ENCODE measurements at regions not wholly inside any gene's neighbourhood (a gene's known extent, or its start where the extent isn't known, plus 50 kb on each side); places are given as distances from the start of the nearest gene placed in this dataset.

GRCh38 chr9:107874591-107875369 is 385.2 kb upstream of the KLF4 start:
- Mint-ChIP-seq H3K4me3 (no peak overlapping the region), H3K27ac (no peak overlapping the region), H3K9me3 (no peaks in the 10 kb centered on the region), H3K36me3 (ENCODE audit: low read depth) (no peaks in the 10 kb centered on the region), H3K4me1 (ENCODE audit: low read depth) (no peaks in the 10 kb centered on the region), H3K27me3 (ENCODE audit: insufficient read depth) (no peaks in the 10 kb centered on the region)
- intact Hi-C loops (cut with micrococcal nuclease) = no loop called here
- no peak for DNase-seq (ENCODE audit: low spot score)

DNA sequence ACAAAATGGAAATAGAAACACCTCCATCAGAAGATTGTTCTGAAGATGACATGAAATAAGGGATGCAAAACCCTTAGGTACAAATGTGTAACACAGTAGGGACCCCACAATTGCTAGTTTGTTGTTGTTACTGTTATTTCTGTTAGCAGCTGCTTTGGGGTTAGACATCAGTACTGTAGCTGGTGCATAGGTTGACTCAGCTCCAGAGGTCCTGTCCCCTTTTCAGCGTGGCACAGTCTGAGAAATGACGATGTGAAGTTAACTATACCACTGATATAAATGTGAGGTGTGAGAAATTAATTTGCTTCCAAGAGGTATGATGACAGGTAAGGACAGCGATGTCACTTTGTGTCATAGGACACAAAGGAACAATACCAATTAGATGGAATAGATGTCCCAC is 384.6 kb upstream of the KLF4 start:
- no peak for DNase-seq (ENCODE audit: low spot score)
- Mint-ChIP-seq H3K4me3 (no peak overlapping the region), H3K9me3 (no peaks in the 10 kb centered on the region), H3K36me3 (ENCODE audit: low read depth) (no peaks in the 10 kb centered on the region), H3K4me1 (ENCODE audit: low read depth) (no peaks in the 10 kb centered on the region), H3K27ac (no peak overlapping the region), H3K27me3 (ENCODE audit: insufficient read depth) (no peaks in the 10 kb centered on the region)
- intact Hi-C loops (cut with micrococcal nuclease) = no loop called here

DNA sequence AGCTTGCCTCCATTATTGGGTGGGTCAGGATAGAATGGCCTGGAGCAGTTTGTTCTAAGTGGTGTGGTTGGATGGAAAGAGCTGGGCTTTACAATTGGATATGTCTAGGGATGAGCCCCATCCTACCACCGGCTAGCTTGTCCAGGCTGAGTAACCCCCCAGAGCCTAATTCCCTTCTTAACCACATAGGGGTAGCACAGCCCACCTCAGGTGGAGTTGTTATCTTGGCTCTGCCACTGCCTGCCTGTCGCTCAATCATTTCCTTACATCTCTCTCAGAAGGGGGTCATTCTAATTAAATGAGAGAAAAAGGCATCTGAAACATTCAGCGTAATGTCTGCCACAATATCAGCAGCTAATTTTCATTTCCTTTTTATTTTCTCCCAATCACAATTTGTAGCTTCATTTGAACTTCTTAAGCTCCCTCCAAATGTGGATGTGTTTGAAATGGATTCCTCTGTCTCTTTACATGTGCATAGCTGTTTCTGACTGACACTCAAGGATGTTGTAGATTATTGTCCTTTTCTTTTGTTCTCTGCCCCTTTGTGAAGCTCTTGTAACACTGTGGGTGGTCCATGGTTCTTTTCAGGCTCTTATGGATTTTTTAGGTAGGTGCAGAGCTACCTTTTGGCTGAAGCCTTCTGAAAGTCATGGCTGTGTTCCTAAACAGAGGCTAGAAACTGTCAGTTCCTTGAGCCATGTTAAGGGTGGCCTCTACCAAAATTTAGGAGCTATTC is 383.1 kb upstream of the KLF4 start:
- Mint-ChIP-seq H3K27me3 (ENCODE audit: insufficient read depth) (no peaks in the 10 kb centered on the region), H3K36me3 (ENCODE audit: low read depth) (no peaks in the 10 kb centered on the region), H3K9me3 (no peaks in the 10 kb centered on the region), H3K4me3 (no peak overlapping the region), H3K4me1 (ENCODE audit: low read depth) (no peaks in the 10 kb centered on the region), H3K27ac (no peak overlapping the region)
- no peak for DNase-seq (ENCODE audit: low spot score)
- intact Hi-C loops (cut with micrococcal nuclease) = no loop called here

DNA sequence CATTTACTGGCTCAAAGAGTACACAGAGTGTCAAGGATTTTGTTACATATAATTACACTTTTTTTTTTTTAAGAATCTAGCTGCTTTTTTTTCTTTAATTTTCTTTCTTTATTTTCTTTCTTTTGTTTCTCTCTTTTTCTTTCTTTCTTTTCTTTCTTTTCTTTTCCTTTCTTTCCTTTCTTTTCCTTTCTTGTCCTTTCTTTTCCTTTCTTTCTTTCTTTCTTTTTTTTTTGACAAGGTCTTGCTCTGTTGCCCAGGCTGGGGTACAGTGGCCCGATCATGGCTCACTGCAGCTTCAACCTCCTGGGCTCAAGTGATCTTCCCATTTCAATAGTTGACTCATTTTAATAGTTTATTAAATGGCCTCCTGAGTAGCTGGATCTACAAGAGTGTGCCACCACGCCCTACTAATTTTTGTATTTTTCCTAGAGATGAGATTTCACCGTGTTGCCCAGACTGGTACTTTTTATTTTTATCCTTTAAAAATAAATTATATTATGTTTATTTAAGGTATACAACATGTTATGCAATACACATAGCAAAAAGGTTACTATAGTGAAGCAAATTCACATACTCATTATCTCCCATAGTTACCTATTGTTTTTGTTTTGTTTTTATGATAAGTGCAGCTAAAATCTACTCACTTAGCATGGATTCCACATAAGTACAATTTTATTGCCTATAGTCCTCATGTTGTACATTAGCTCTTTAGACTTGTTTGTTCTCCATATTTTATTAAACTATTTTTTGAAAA is 381.5 kb upstream of the KLF4 start:
- Mint-ChIP-seq H3K27ac (no peak overlapping the region), H3K4me1 (ENCODE audit: low read depth) (no peaks in the 10 kb centered on the region), H3K27me3 (ENCODE audit: insufficient read depth) (no peaks in the 10 kb centered on the region), H3K36me3 (ENCODE audit: low read depth) (no peaks in the 10 kb centered on the region), H3K9me3 (no peaks in the 10 kb centered on the region), H3K4me3 (no peak overlapping the region)
- no peak for DNase-seq (ENCODE audit: low spot score)
- intact Hi-C loops (cut with micrococcal nuclease) = no loop called here

DNA sequence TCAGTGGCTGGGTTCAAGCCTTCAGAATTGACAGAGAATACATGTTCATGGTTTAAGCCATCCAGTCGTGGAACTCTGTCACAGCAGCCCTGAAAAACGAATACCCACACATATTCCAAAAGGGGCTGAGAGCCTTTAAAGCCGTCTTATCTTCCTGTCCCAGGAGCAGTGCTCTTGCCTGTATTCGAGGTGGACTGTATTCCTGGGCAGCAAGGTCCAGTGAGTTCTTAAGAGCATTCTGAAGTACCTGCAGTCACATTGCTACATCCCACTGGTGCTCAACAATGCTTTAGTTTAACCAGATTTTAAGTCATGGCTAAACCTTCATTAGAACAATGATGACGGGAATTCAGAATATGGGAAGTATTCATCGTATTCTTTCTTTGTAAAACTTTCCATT is 380.7 kb upstream of the KLF4 start:
- DNase-seq (ENCODE audit: low spot score) = no peak
- Mint-ChIP-seq H3K27me3 (ENCODE audit: insufficient read depth) (no peaks in the 10 kb centered on the region), H3K4me3 (no peak overlapping the region), H3K36me3 (ENCODE audit: low read depth) (no peaks in the 10 kb centered on the region), H3K9me3 (no peaks in the 10 kb centered on the region), H3K27ac (no peak overlapping the region), H3K4me1 (ENCODE audit: low read depth) (no peaks in the 10 kb centered on the region)
- intact Hi-C loops (cut with micrococcal nuclease) = no loop called here

DNA sequence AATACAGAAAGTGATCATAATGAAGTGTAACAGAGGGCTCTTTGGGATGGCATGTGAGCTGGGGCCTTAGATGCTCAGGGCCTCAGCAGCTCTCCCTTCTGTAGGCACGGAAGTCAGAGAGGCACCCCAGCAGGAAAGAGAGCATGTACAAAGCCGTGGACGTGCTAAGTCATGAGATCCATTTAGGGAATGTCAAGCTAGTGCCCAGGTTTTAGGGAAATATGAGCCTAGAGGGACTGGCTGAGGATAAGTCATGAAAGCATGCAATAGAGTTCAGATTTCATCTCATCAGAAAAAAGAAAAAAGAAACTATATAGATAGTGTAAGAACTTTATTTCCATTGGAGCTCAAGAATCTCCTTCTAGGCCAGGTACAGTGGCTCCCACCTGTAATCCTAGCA is 379.5 kb upstream of the KLF4 start:
- no peak overlapping the region for H3K27ac Mint-ChIP-seq
- no peak for DNase-seq (ENCODE audit: low spot score)
- H3K9me3 Mint-ChIP-seq = no peaks in the 10 kb centered on the region
- no peaks in the 10 kb centered on the region for H3K27me3 Mint-ChIP-seq (ENCODE audit: insufficient read depth)
- no peaks in the 10 kb centered on the region for H3K36me3 Mint-ChIP-seq (ENCODE audit: low read depth)
- no peaks in the 10 kb centered on the region for H3K4me1 Mint-ChIP-seq (ENCODE audit: low read depth)
- intact Hi-C loops (cut with micrococcal nuclease) = no loop called here
- no peak overlapping the region for H3K4me3 Mint-ChIP-seq

- intact Hi-C loops (cut with micrococcal nuclease) = no loop called here
- Mint-ChIP-seq H3K27me3 (ENCODE audit: insufficient read depth) (no peaks in the 10 kb centered on the region), H3K4me1 (ENCODE audit: low read depth) (no peaks in the 10 kb centered on the region), H3K9me3 (no peaks in the 10 kb centered on the region), H3K4me3 (no peak overlapping the region), H3K36me3 (ENCODE audit: low read depth) (no peaks in the 10 kb centered on the region), H3K27ac (no peak overlapping the region)
- no peak for DNase-seq (ENCODE audit: low spot score)
These were observed 378.6 kb upstream of the KLF4 start for GRCh38 chr9:107868186-107868585.

DNA sequence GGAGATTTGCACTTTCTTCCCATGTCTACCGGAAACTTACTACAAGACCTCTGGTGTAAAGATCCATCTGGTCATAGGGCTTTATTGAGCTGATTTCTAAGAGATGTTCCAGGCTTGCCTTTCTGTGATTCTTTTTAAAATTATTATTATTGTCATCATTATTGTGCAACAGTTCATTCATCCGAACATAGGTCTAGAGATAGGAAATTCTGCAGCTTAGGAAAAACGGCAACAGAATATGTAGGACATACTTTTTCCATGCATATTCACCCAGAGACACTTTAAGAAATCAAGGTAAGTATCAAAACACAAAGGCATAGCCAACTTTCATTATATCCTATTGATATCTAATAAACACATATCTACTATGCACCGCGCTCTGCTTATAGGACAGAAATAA is 378.2 kb upstream of the KLF4 start:
- DNase-seq (ENCODE audit: low spot score) = no peak
- Mint-ChIP-seq H3K9me3 (no peaks in the 10 kb centered on the region), H3K4me1 (ENCODE audit: low read depth) (no peaks in the 10 kb centered on the region), H3K27me3 (ENCODE audit: insufficient read depth) (no peaks in the 10 kb centered on the region), H3K4me3 (no peak overlapping the region), H3K27ac (no peak overlapping the region), H3K36me3 (ENCODE audit: low read depth) (no peaks in the 10 kb centered on the region)
- intact Hi-C loops (cut with micrococcal nuclease) = no loop called here

DNA sequence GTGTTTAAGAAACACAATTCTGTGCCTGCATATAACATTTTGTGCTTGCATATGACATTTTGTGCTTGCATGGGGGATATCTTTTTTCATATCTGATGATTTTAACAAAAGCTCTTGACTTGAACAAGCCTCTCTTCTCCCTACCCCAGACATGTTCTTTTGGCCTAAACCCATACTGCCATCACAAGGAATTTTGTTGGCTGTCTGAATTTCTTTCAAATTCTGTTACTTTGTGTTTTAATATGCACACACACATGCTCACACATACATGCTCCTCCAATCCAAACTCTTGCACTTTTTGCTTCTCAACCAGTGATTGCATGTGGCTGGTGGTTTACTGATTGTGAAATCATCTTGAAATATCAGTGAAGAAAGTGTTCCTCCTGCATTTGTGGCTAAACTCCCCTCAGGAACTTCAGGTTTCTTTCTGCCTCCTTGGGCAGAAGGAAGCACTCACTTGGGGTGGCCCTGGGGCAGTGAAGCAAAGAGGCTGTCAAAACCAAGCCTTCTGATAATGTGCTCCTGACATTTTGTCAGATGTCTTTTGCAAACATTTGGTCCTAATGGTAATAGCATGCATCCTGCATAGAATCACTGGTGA is 377.2 kb upstream of the KLF4 start:
- H3K36me3 Mint-ChIP-seq (ENCODE audit: low read depth) = no peaks in the 10 kb centered on the region
- intact Hi-C loops (cut with micrococcal nuclease) = no loop called here
- no peak overlapping the region for H3K27ac Mint-ChIP-seq
- no peaks in the 10 kb centered on the region for H3K27me3 Mint-ChIP-seq (ENCODE audit: insufficient read depth)
- no peaks in the 10 kb centered on the region for H3K9me3 Mint-ChIP-seq
- DNase-seq (ENCODE audit: low spot score) = no peak
- H3K4me3 Mint-ChIP-seq = no peak overlapping the region
- no peaks in the 10 kb centered on the region for H3K4me1 Mint-ChIP-seq (ENCODE audit: low read depth)

DNA sequence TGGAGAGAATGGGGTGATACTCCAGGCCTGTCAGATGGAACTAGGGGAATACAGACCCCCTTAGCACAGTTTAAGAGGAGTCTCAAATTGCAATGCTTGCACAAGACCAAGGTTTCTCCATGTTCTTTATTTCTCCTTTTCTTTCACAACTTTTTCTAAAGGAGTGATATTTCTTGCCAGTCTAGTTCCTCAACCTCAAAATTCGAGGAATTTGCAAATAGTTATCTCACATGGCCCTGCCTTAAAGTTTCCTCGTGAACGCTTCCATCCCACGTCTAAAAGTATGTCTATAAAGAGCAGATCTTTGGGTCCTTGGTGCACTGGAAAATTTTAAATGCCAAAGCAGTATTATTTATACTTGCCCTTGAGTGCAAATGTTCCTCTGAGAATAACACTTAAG is 373.8 kb upstream of the KLF4 start:
- intact Hi-C loops (cut with micrococcal nuclease) = no loop called here
- Mint-ChIP-seq H3K4me1 (ENCODE audit: low read depth) (no peaks in the 10 kb centered on the region), H3K4me3 (no peak overlapping the region), H3K27me3 (ENCODE audit: insufficient read depth) (no peaks in the 10 kb centered on the region), H3K27ac (no peak overlapping the region), H3K36me3 (ENCODE audit: low read depth) (no peaks in the 10 kb centered on the region), H3K9me3 (no peaks in the 10 kb centered on the region)
- no peak for DNase-seq (ENCODE audit: low spot score)

DNA sequence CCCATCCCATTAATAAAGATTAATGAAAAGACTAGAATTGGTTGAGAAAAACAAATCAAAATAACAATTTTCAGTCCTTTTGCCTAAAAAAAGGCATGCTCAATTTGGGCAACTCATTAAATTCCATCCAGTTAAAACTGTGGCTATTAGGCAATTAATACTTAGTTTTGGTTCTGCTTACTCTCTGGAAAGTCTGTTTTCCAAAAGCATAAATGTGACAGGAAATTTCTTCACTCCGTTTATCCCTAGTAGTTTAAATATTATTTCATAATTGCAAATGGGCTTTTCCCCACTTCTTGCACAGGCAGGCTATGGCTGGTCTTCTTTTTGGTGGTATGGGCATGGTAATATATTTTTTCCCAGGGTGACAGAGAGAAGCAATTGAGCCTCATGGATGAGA is 373.3 kb upstream of the KLF4 start:
- Mint-ChIP-seq H3K36me3 (ENCODE audit: low read depth) (no peaks in the 10 kb centered on the region), H3K27ac (no peak overlapping the region), H3K9me3 (no peaks in the 10 kb centered on the region), H3K4me3 (no peak overlapping the region), H3K4me1 (ENCODE audit: low read depth) (no peaks in the 10 kb centered on the region), H3K27me3 (ENCODE audit: insufficient read depth) (no peaks in the 10 kb centered on the region)
- intact Hi-C loops (cut with micrococcal nuclease) = no loop called here
- no peak for DNase-seq (ENCODE audit: low spot score)

DNA sequence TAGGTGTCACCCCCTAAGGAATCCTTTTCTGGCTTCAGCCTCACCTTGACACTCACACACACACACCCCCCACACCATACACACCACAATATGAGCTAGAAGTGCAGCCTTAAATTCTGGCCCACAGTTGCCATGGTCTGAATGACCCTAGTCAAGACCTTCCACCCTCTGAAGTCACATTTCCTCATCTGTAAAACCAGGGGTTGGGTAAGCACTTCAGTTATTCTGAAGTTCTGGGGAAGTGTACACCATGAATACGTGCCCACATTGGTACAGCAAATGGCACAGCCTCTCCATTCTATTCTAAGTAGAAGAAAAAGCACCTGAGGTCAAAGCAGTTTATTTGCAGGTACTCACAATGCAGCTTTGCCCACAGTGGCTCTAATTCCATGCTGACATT is 372.8 kb upstream of the KLF4 start:
- no peaks in the 10 kb centered on the region for H3K27me3 Mint-ChIP-seq (ENCODE audit: insufficient read depth)
- no peak for DNase-seq (ENCODE audit: low spot score)
- no peak overlapping the region for H3K4me3 Mint-ChIP-seq
- no peaks in the 10 kb centered on the region for H3K9me3 Mint-ChIP-seq
- intact Hi-C loops (cut with micrococcal nuclease) = no loop called here
- H3K4me1 Mint-ChIP-seq (ENCODE audit: low read depth) = no peaks in the 10 kb centered on the region
- H3K27ac Mint-ChIP-seq = no peak overlapping the region
- H3K36me3 Mint-ChIP-seq (ENCODE audit: low read depth) = no peaks in the 10 kb centered on the region

DNA sequence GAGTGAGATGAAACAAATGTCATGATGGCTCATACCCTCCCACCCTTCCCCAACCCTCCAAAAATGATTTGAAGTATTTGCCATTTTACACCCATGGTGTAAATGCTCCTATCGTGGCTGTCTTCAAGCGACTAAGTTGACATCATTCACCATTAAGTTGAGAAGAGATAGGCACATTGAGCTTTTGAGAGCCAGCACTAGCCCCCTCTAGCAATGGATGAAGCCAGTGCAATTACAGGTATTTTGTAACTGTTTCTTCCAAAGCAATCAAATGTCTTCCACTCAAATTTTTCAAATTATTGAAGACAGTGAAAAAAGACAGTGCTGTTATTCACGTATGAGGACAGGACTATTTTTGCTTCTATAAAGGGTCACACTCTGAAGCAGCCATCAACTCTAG is 371.5 kb upstream of the KLF4 start:
- Mint-ChIP-seq H3K9me3 (no peaks in the 10 kb centered on the region), H3K27me3 (ENCODE audit: insufficient read depth) (no peaks in the 10 kb centered on the region), H3K27ac (no peak overlapping the region), H3K4me3 (no peak overlapping the region), H3K36me3 (ENCODE audit: low read depth) (no peaks in the 10 kb centered on the region), H3K4me1 (ENCODE audit: low read depth) (no peaks in the 10 kb centered on the region)
- intact Hi-C loops (cut with micrococcal nuclease) = no loop called here
- DNase-seq (ENCODE audit: low spot score) = no peak

Measured in activated T-helper 1 cell treated with anti-CD3 and anti-CD28 coated beads, Interleukin-12 subunit alpha, Interleukin-12 subunit beta, Interleukin-2, Interleukin-4 antibody, amounts not matched to agents 30 ng/mL and 10 ng/mL and 1 ng/mL, durations not matched to agents 14 hours and 24 hours and 36 hours (primary cell).